ENCODE measurements at regions not wholly inside any gene's neighbourhood (a gene's known extent, or its start where the extent isn't known, plus 50 kb on each side); places are given as distances from the start of the nearest gene placed in this dataset.

- Histone ChIP-seq H3K4me2 (ENCODE audit: low read length) (no peak overlapping the region), H3K9ac (ENCODE audit: low read length) (no peak overlapping the region), H3K27ac (ENCODE audit: low read depth, low read length) (no peak overlapping the region), H3K9me3 (ENCODE audit: control insufficient read depth in 1 of 2, insufficient read depth in 1 of 2, low read depth in 1 of 2, low read length in 2 of 2) (no peaks in the 10 kb centered on the region), H3K4me3 (replicated peaks in 1 of 2; ENCODE audit: low read depth in 1 of 2, low read length in 2 of 2) (no peak overlapping the region), H3K9me2 (ENCODE audit: insufficient read depth) (no peaks in the 10 kb centered on the region), H3K27me3 (ENCODE audit: insufficient read depth, low read length) (no peaks in the 10 kb centered on the region), H4K20me1 (ENCODE audit: insufficient read depth) (no peaks in the 10 kb centered on the region), H3K36me3 (ENCODE audit: control insufficient read depth in 1 of 2, insufficient read depth in 2 of 2, low read length in 2 of 2) (no peaks in the 10 kb centered on the region), H2AFZ (ENCODE audit: low read depth, low read length, poor library complexity, severe bottlenecking) (no peak overlapping the region), H3K79me2 (ENCODE audit: insufficient read depth, low read length) (no peaks in the 10 kb centered on the region), H3K4me1 (ENCODE audit: control insufficient read depth in 1 of 2, insufficient read depth in 2 of 2, low read length in 2 of 2) (no peaks in the 10 kb centered on the region)
- ChIA-PET POLR2A (no interaction called here), CTCF (no interaction called here), RAD21 (ENCODE audit: low non-redundant PET in 1 of 2, low total read pairs in 2 of 2, uncharacterized antibody in 2 of 2, unreplicated experiment in 2 of 2) (no interaction called here)
- intact Hi-C loops (cut with micrococcal nuclease) = no loop called here
- BruUV-seq (replicated peaks) = no TSS peak
- DNase-seq (ENCODE audit: low read depth, low spot score) = no peak
- no peak for ATAC-seq
- no peak for TF ChIP-seq EZH2phosphoT487 (IDR thresholded peaks at IDR 0.05; ENCODE audit: borderline replicate concordance)
- TF ChIP-seq CEBPB (IDR thresholded peaks at IDR 0.05; ENCODE audit: low read depth) = no peak
- no peak for TF ChIP-seq RAD21 (IDR thresholded peaks at IDR 0.05; ENCODE audit: low read depth)
- TF ChIP-seq FOSL1 (IDR thresholded peaks at IDR 0.05; ENCODE audit: low read depth) = no peak
- TF ChIP-seq, protein P1, sequence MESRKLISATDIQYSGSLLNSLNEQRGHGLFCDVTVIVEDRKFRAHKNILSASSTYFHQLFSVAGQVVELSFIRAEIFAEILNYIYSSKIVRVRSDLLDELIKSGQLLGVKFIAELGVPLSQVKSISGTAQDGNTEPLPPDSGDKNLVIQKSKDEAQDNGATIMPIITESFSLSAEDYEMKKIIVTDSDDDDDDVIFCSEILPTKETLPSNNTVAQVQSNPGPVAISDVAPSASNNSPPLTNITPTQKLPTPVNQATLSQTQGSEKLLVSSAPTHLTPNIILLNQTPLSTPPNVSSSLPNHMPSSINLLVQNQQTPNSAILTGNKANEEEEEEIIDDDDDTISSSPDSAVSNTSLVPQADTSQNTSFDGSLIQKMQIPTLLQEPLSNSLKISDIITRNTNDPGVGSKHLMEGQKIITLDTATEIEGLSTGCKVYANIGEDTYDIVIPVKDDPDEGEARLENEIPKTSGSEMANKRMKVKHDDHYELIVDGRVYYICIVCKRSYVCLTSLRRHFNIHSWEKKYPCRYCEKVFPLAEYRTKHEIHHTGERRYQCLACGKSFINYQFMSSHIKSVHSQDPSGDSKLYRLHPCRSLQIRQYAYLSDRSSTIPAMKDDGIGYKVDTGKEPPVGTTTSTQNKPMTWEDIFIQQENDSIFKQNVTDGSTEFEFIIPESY (IDR thresholded peaks at IDR 0.05; ENCODE audit: extremely low read depth, insufficient replicate concordance, low read length) = no peak
- TF ChIP-seq ZFX (IDR thresholded peaks at IDR 0.05) = no peak
- no peak for TF ChIP-seq EZH2 (IDR thresholded peaks at IDR 0.05)
Measured at GRCh38 chr5:88552426-88552825, 283.8 kb upstream of the TMEM161B start.

DNA sequence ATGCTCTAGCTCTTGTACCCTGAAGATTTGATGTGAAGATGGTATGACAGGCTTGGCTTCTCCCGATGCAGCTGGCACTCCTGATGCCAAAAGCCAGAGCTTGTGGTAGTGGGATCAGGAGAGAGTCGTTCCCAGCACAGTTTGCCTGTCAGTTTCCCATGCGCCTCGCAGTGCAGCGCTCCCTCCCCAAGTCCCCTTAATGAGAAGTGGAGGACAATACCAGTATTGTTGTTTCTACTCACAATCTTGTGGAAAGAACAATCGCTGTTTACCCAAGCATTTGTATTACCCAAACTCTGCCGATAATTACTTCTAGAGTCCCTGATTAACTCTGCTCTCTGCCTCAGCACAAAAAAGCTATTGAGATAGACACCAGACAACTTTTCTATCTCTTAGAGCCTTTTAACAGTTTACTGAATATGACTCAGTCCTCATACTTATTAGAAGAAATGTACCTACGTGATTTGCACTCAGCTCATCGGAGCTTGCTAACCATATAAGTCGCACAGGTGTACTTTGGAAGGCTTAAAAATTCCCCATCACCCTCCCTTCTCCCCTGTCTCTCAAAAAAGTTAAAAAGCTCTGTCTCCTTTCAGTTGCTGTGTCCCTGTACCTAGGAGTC lies 283.2 kb upstream of the TMEM161B start:
- H3K9ac ChIP-seq (ENCODE audit: low read length) = no peak overlapping the region
- ATAC-seq = no peak
- H3K79me2 ChIP-seq (ENCODE audit: insufficient read depth, low read length) = no peaks in the 10 kb centered on the region
- intact Hi-C loops (cut with micrococcal nuclease) = no loop called here
- BruUV-seq (replicated peaks) = no TSS peak
- no peaks in the 10 kb centered on the region for H3K27me3 ChIP-seq (ENCODE audit: insufficient read depth, low read length)
- H4K20me1 ChIP-seq (ENCODE audit: insufficient read depth) = no peaks in the 10 kb centered on the region
- no peaks in the 10 kb centered on the region; the same call in 1 of the 2 replicates for H3K9me2 ChIP-seq (ENCODE audit: insufficient read depth)
- H3K4me1 ChIP-seq (ENCODE audit: control insufficient read depth in 1 of 2, insufficient read depth in 2 of 2, low read length in 2 of 2) = no peaks in the 10 kb centered on the region
- no peak overlapping the region for H3K27ac ChIP-seq (ENCODE audit: low read depth, low read length)
- POLR2A ChIA-PET = no interaction called here
- no peak overlapping the region for H3K4me2 ChIP-seq (ENCODE audit: low read length)
- H2AFZ ChIP-seq (ENCODE audit: low read depth, low read length, poor library complexity, severe bottlenecking) = peak overlapping the region; percentile 16
- no peak for DNase-seq (ENCODE audit: low read depth, low spot score)
- CTCF ChIA-PET = no interaction called here
- no peaks in the 10 kb centered on the region for H3K9me3 ChIP-seq (ENCODE audit: control insufficient read depth in 1 of 2, insufficient read depth in 1 of 2, low read depth in 1 of 2, low read length in 2 of 2)
- no peaks in the 10 kb centered on the region for H3K36me3 ChIP-seq (ENCODE audit: control insufficient read depth in 1 of 2, insufficient read depth in 2 of 2, low read length in 2 of 2)
- RAD21 ChIA-PET (ENCODE audit: low non-redundant PET in 1 of 2, low total read pairs in 2 of 2, uncharacterized antibody in 2 of 2, unreplicated experiment in 2 of 2) = no interaction called here
- no peak overlapping the region for H3K4me3 ChIP-seq (replicated peaks in 1 of 2; ENCODE audit: low read depth in 1 of 2, low read length in 2 of 2)
- no peak for TF ChIP-seq ZNF274 (IDR thresholded peaks at IDR 0.05; ENCODE audit: low read depth, low read length)
- TF ChIP-seq EZH2 (IDR thresholded peaks at IDR 0.05) = no peak
- TF ChIP-seq CBX3 (IDR thresholded peaks at IDR 0.05; ENCODE audit: low read depth) = no peak
- TF ChIP-seq, protein P1 (IDR thresholded peaks at IDR 0.05; ENCODE audit: extremely low read depth, insufficient replicate concordance, low read length) = no peak
- TF ChIP-seq, protein P2, sequence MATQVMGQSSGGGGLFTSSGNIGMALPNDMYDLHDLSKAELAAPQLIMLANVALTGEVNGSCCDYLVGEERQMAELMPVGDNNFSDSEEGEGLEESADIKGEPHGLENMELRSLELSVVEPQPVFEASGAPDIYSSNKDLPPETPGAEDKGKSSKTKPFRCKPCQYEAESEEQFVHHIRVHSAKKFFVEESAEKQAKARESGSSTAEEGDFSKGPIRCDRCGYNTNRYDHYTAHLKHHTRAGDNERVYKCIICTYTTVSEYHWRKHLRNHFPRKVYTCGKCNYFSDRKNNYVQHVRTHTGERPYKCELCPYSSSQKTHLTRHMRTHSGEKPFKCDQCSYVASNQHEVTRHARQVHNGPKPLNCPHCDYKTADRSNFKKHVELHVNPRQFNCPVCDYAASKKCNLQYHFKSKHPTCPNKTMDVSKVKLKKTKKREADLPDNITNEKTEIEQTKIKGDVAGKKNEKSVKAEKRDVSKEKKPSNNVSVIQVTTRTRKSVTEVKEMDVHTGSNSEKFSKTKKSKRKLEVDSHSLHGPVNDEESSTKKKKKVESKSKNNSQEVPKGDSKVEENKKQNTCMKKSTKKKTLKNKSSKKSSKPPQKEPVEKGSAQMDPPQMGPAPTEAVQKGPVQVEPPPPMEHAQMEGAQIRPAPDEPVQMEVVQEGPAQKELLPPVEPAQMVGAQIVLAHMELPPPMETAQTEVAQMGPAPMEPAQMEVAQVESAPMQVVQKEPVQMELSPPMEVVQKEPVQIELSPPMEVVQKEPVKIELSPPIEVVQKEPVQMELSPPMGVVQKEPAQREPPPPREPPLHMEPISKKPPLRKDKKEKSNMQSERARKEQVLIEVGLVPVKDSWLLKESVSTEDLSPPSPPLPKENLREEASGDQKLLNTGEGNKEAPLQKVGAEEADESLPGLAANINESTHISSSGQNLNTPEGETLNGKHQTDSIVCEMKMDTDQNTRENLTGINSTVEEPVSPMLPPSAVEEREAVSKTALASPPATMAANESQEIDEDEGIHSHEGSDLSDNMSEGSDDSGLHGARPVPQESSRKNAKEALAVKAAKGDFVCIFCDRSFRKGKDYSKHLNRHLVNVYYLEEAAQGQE (IDR thresholded peaks at IDR 0.05; ENCODE audit: low read depth) = no peak
- no peak for TF ChIP-seq ELF1 (IDR thresholded peaks at IDR 0.05; ENCODE audit: borderline replicate concordance, low read depth)
- no peak for TF ChIP-seq SIN3A (IDR thresholded peaks at IDR 0.05; ENCODE audit: low read depth)
- no peak for TF ChIP-seq YY1 (IDR thresholded peaks at IDR 0.05; ENCODE audit: extremely low read depth, insufficient replicate concordance, low read depth, low read length)
